Stimulated activated CD8-positive, alpha-beta memory T cell treated with anti-CD3 and anti-CD28 coated beads, Interleukin-15, amount 100 ng/mL, for 1 hour (primary cell): ENCODE measurements at regions not wholly inside any gene's neighbourhood (a gene's known extent, or its start where the extent isn't known, plus 50 kb on each side); places are given as distances from the start of the nearest gene placed in this dataset.
"Not testable (repeated sequence)": the region's sequence is repeated elsewhere in the genome, so short reads cannot be mapped to it uniquely, and the experiment has no call there.

Source experiments
- DNase-seq: peaks from one replicate; pipeline ENCODE4 v3.0.0-alpha.2; 2020; ENCODE audit warnings: low read depth

DNA sequence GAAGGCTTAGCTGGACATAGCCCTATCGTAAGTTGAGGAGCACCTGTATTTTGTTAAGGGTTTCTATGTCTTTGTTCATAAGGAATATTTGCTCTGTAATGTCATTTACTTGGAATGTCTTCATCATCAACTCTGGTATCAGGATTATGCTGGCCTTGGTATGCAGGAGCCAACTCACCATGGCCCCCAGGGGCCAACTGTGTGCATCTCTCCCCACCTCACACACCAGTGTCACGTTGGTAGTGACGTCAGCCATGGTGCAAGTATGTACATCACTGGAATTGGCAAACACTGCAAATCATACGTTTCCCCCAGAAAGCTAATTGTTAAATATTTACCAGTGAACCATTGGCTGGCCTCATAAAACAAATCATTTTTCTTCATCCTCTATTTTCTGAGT, 70.8 kb downstream of the YTHDF1 start:
- no peak for DNase-seq

- no peak for DNase-seq
Observed at GRCh38 chr20:63142933-63143332, 73.0 kb downstream of the YTHDF1 start.

DNA sequence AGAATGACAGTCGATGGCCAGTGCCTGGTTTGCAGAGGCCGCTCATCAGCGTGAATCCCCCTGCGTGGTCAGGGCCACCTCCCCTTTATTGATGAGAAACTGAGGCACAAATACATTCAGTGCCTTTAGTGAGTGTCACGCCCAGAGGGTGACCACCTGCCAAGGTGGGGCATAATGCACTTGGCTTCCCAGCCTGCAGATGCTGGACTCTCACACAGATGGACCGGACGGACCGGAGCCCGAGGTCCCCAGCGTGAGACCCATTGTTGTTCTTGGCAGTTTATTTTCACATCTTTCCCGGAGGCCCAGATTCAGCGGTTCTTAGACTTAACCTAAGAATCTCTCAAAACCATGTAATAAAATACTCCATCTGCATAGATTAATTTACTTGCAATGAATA, 74.4 kb downstream of the YTHDF1 start:
- no peak for DNase-seq

GRCh38 chr20:63140514-63141433, 75.2 kb downstream of the YTHDF1 start:
- no peak for DNase-seq

DNA sequence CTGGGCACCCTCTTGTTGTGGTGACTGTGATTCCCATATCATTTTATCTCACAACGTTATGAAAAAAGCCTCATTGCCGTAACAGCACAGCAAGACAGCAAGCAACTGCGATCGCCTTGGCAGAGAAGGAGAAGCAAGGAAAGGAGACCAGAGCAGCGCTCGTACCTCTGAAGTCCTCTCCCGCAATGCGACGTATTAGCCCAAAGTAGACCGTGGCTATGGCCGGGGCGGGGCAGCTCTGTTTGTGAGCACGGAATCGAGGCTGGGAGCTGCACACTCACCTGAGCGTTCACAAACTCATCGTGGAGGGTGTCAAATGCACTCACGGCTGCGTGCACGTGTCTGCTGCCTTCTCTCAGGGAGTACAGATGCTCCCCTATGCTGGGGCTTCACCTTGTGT, 76.1 kb downstream of the YTHDF1 start:
- DNase-seq, result no peak

- DNase-seq, result no peak
Observed at GRCh38 chr20:63139356-63139755, 76.6 kb downstream of the YTHDF1 start.

DNA sequence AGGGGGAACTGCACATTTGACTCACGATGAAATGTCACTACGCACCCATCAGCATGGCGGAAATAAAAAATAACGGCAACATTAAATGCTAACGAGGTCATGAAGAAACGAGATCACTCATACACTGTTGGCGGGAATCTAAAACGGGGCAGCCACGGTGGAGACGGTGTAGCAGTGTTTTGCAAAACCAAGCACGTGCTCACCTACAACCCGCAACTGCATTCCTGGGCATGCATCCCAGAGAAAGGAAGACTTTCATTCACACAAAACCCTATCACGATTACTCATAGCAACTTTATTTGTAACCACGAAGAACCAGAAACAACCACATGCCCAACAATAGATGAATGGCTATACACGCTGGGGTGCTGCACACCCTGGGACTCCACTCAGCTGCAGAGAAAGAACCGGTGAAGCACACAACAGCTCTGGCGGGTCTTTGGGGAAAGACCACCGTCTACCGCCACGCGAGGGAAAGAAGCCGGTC, 77.0 kb downstream of the YTHDF1 start:
- no peak for DNase-seq

DNA sequence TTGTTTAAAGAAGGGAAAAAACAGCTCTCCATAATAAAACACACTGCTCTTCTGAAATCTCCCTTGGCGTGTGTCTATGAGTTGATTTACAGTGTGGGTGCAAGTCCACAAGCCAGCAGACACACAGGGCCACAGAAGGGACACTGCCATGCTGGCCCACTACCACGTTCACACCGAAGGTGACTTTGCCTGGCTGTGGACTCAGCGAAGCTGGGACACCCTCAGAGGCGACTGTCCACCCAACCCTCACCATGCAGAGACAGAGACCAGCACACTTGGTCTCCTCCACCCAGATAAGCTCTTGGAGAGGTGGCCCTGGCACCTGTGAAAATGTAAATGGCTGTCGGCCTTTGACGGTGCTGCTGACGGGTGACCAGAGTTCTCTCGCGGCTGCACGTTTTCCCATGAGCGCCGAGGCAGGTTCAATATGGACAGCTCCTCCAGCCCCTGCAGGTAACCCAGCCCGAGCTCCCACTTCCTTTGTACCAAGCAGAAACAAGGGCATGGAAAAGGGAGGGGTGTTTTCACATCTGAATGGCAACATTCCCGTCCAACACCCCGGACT, 78.0 kb downstream of the YTHDF1 start:
- no peak for DNase-seq

- no peak for DNase-seq
Observed at GRCh38 chr20:63136296-63136695, 79.6 kb downstream of the YTHDF1 start.

DNA sequence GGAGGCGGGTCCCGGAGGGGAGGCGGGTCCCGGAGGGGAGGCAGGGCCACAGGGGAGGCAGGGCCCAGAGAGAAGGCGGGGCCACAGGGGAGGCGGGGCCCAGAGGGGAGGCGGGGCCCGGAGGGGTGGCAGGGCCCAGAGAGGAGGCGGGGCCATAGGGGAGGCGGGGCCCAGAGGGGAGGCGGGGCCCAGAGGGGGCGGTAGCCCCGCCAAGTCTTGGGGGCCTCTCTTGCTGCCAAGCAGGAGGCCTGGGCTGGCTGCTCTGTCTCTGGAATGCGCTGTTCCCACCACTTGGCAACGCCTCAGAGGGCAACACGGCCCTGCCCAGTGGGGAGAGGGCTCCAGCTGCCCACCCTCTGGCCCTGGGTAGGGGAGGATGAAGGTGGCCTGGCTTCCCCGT, 80.5 kb downstream of the YTHDF1 start:
- no peak for DNase-seq

- DNase-seq, result not testable (repeated sequence)
Observed at GRCh38 chr20:63134711-63135361, 81.1 kb downstream of the YTHDF1 start.

GRCh38 chr20:63134201-63134612, 81.7 kb downstream of the YTHDF1 start:
- no peak for DNase-seq

GRCh38 chr20:63133481-63134091, 82.3 kb downstream of the YTHDF1 start:
- no peak for DNase-seq

DNA sequence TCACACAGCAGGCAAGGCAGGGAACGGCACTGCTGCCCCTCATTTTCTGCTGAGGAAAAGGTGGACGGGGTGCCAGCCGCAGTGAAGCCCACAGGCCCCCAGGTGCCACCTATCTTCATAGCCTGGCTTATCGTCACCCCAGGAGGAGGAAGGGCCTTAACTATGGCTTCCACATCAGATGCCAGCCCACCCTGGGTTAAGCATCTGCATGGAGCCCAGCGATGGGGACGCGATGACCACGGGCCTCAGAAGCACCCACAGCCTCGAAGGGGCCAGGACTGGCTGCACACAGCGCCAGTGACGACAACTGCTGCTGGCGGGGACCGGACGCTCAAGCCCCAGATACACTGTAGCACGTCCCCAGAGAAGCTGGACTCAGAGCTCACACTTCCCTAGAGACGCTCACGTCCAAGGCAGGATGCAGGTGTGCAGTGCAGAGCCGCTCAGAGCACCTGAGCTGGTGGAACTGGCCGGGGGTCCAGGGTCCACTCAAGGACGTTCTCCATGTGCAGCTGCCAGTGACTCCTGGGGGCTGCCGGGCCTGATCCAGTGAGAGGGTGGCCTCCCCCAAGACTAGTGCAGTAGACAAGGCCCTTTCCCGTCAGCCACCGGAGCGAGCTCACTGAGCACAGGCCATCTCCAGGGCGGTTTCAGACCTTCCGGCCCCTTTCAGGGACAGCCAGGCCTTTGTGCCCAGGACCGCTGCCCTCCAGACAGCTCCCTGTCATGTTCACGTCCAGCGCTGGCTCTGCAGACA, 83.0 kb downstream of the YTHDF1 start:
- no peak for DNase-seq

DNA sequence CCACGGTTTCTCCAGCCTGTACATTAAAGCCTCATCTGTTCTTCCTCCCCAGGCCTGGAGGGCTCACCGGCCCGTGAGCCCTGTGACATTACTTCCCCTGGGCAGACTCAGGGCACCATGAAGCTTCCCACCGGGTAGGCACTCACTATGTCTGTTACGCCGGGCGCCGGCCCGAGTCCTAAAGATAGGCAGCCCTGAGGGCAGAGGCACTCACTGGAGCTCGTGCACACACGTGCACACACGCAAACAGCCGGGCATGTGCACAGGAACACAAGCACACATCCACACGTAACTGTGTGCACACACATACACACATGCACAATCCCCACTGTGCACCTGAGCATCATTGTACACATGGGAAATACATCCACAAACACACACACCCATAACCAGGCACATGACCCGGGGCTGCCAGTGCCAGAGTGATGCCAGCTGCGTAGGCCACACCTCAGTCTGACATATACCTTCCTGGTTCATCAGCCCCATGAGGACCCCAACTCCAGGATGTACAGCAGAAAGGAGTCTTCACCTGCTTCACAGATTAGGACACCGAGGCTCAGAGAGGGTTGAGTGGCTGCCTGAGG, 83.7 kb downstream of the YTHDF1 start:
- no peak for DNase-seq

GRCh38 chr20:63130658-63131577, 85.0 kb downstream of the YTHDF1 start:
- DNase-seq, result no peak

DNA sequence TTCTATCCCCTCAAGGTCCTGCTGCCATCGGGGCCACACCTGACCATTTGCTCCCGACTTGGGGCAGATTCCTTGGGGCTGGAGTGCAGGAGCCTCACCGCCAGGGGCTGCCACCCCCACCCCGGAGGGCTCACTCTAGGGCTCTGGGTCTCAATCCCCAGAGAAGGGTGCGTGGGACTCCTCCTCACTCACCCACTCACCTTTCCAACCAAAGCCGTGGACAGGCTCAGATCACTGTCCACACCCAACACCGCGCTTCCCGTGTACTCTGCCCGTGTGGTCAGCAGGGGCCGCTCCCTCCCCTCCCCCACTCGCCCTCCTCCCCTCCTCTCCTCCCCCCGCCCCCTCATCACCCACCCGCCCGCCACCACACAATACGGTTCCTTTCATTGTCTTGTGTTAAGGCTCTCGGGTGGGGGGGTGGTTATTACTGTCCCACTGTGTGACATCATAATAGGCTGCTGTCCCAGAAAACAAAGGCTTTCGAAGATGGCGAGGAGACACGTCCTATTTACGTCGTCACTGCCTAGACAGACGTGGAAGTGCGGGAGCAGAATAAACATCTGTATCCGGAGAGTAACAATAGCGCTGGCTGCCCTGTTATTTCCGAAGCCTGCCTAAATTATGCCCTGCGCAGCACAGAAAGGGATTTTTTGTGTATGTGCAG, 85.8 kb downstream of the YTHDF1 start:
- DNase-seq, result no peak

DNA sequence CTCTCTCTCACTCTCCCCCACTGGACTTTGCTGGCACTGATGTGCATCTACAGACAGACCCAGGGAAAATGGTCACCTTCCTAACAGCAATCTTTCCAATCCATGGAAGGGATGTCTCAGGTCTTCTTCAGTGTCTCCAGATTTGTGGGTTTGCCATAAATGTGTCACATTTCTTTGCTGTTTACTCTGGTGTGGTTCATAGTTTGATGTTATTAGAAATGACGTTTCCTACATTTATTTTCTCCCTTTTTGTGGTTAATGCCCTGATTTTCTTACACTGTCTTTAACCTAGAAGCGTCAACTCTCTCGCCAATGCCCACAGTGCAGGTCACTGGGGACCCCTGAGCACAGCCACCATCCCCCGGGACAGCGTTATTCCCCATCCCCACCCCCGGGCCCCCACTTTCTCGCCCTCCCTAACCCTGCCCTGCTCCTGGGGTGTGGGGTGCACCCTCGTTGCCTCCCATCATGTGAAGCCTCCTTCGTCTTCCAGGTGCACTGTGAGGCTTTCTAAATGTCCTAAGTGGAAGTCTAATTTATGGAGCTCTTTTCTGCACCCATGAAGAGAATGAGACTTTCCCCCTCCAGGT, 86.5 kb downstream of the YTHDF1 start:
- DNase-seq, result no peak

DNA sequence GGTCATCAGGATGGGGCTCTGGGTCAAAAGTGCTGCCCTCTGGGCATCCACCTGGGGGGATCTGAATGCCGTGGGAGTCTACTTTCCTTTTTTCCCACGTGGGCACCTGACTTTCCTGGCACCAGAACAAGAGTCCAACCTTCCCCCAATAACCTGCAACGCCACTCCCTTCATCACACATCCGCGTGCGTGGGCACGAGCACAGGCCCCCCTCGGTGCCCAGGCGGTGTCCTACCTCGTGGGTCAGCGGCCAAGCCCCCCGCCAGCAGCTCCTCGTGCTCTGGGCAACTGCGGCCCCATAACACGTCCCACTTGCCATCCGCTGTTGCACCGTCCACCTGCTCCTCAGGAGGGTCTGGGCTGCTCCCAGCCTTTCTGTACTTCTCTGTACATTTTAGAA, 87.0 kb downstream of the YTHDF1 start:
- DNase-seq, result no peak
